HG02885 (cell line): ENCODE measurements at regions not wholly inside any gene's neighbourhood (a gene's known extent, or its start where the extent isn't known, plus 50 kb on each side); places are given as distances from the start of the nearest gene placed in this dataset.

Experiments used
- ATAC-seq: cut with Tn5 transposase; IDR thresholded peaks from one replicate; pipeline ENCODE4 v1.9.1; 2021; ENCODE audit warnings: mild to moderate bottlenecking; ENCODE audit not compliant: unreplicated experiment, poor library complexity

DNA sequence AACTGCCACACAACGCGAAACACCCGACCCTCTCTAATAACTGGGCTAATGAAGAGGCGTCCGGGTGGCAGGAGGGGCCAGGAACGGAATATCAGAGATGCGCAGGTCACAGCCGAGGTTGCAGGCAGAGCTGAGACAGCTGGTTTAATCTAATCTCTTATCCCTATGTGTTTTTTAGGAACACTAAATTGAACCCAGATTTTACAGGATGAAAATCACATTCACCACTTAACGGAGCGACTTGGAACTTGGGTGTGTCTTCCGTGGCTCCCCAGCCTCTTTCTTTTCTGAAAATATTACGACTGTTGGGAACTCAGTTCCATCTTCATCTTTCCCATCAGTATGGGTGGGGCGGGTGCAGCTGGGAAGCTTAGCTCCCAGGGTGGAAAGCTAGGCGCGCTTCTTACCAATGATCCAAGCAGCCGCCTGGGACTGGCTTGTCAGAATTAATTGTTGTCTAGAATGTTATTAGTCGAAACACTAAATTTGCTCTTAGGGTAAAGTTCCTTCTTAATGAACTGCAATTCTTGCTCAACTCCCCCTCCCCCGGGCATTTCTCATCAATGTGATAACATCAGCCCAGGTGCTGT is 92.5 kb downstream of the IRX2 start:
- no peak for ATAC-seq

GRCh38 chr5:2658447-2658846 is 93.0 kb downstream of the IRX2 start:
- ATAC-seq, result no peak

GRCh38 chr5:2657151-2657550 is 94.3 kb downstream of the IRX2 start:
- no peak for ATAC-seq

DNA sequence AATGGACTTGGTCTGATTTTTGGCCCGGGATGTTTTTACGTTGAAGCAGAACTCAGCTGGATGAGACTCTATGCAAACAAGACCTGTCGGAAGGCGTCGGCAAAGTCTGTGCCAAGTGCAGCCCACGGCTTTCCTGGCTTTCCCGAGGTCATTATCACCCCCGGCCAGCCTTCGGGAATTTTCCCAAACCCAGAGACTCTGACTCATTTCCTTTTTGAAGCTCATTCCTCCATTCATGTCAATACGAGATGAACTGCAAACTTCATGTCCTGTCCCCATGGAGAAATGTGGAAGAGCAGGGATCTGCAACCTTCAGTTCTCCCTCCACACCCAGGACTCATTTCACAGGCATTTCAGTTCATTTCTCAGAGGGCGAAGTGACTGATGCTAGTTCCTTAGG is 95.3 kb downstream of the IRX2 start:
- ATAC-seq, result no peak

GRCh38 chr5:2653991-2654390 is 97.5 kb downstream of the IRX2 start:
- ATAC-seq, result no peak

DNA sequence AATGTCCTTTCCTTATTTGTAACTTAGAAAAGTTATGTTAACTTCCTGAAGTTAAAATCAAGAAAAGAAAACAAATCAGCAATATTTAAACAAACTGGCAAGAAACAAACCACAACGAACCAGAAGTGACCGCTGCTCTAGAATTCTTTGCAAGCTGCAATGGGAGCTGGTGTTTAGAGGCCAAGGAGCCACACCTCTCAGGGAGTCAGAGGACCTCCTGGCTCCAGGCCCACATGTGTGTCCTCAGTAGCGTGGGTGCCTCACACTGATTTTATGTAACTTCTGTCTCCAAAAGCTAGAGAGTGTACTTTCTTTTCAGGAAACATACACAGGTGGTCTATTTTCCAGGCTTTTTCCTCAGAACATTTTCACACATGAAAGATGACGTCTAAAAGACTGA is 100.4 kb downstream of the IRX2 start:
- no peak for ATAC-seq

GRCh38 chr5:2642684-2643345 is 108.7 kb downstream of the IRX2 start:
- no peak for ATAC-seq

- no peak for ATAC-seq
These were observed 110.8 kb downstream of the IRX2 start for GRCh38 chr5:2640717-2641116.

- ATAC-seq, result no peak
These were observed 112.1 kb downstream of the IRX2 start for GRCh38 chr5:2639425-2639824.

GRCh38 chr5:2634399-2635176 is 116.9 kb downstream of the IRX2 start:
- no peak for ATAC-seq

DNA sequence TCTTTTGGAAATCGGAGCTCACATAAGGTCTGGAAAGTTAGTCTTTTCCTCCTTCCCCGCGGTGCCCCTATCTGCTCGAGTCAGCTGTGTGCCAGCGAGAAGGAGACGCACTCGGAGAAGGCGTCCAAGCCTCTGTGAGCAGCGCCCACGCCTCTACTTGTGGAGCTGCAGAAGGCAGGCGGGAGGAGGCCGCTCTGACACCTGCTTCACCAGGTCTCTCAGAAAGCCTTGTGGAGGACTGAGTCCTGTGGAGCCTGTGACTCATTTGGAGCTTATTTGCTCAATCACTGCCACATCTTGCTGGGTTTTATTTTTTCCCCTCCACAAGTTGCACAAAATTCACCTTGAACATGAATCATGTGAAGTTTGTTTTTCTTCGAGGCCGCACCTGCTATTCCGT is 117.5 kb downstream of the IRX2 start:
- ATAC-seq, result no peak

GRCh38 chr5:2631758-2632157 is 119.7 kb downstream of the IRX2 start:
- no peak for ATAC-seq

GRCh38 chr5:2629045-2629444 is 122.4 kb downstream of the IRX2 start:
- ATAC-seq, result no peak

DNA sequence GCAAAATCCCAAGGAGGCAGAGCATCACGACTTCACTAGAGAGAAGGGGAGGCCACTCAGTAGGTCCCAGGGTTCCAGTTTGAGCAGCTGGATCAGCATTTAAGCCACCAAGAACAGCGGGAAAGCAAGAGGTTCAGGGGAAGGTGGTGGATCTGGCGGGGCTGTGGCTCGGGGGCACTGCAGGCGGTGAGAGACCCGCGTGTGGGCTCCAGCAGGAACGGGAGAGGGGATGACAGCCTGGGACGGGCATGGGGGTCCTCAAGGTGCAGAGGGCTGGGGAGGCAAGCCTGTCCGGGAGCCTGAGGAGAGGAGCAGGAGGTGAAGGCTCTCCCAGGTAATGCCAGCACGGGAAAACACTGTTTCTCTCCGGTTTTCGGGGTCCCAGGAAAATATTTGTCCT is 123.6 kb downstream of the IRX2 start:
- ATAC-seq, result no peak

GRCh38 chr5:2626572-2626971 is 124.9 kb downstream of the IRX2 start:
- no peak for ATAC-seq

DNA sequence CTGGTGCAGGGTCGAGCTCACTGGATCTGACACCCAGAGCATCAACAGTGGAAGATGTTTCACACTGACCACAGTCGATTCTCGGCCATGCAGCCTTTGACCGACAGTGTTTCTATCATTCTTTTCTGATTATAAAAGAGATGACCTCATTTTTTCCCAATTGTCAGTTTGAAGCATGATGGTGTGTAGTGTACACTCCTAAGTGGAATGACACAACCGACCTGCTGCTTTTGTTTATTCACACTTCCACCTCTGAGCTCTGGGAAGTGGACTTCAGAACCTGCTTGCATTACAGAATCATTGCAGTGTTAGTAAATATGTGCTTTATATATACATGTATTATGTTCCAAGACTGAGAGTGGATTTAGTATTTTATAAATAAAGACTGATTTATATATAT is 128.6 kb downstream of the IRX2 start:
- no peak for ATAC-seq

- no peak for ATAC-seq
These were observed 129.8 kb downstream of the IRX2 start for GRCh38 chr5:2621631-2622030.

DNA sequence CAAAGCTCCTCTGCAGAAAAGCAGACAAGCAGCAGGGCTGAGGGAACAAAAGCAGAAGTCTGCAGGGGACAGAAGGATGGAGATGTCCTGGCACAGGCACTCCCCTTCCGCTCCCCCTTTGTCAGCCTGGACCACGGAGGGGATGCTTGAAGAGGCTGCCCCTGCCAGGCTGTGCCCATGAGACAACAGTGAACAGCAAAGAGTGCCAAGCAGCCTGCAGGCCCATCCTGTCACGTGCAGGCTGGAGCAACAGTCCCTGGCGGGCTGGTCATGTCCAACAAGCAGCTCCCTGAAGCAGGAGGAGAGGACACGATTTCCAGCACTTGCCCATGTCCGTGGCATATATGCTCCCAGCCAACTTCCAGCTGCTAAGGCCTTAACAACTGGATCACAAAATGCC is 132.3 kb downstream of the IRX2 start:
- no peak for ATAC-seq

GRCh38 chr5:2617461-2617860 is 134.0 kb downstream of the IRX2 start:
- no peak for ATAC-seq

GRCh38 chr5:2615917-2616316 is 135.6 kb downstream of the IRX2 start:
- no peak for ATAC-seq

GRCh38 chr5:2614571-2614970 is 136.9 kb downstream of the IRX2 start:
- no peak for ATAC-seq

DNA sequence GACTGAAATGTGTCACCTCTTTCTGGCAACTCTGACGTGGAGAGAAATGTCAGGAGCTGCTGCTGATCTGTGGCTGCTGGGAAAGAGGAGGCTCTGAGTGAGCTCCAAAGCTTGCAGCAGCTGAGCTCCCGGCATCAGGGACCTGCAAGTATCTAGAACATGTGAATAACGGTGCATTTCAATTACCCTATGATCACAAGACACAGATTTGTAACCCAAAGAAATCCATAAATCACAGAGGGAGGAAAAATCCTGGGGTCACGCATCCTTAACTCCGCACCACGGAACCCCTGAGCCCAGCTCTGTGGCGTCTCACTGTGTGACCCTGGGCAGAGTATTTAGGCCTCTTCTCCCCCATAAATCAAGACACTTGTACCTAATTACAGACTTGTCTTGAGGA is 139.8 kb downstream of the IRX2 start:
- no peak for ATAC-seq
